Left ventricle myocardium superior (tissue), 1 donor: ENCODE measurements at regions not wholly inside any gene's neighbourhood (a gene's known extent, or its start where the extent isn't known, plus 50 kb on each side); places are given as distances from the start of the nearest gene placed in this dataset.
A peak's percentile ranks its signal among the peaks of the same experiment; 100 is the strongest.
"Not testable (repeated sequence)": the region's sequence is repeated elsewhere in the genome, so short reads cannot be mapped to it uniquely, and the experiment has no call there.

ENCODE experiments used
- ATAC-seq: fragments of 200-7000 bp; cut with Tn5 transposase; one replicate; pipeline ENCODE4 v1.9.1; 2020; ENCODE audit warnings: mild to moderate bottlenecking, moderate library complexity
- DNase-seq: peaks from one replicate; pipeline ENCODE4 v3.0.0-alpha.2; 2020
- intact Hi-C: fragments of 100-400 bp; cut with micrococcal nuclease; formaldehyde crosslinking; loops from one replicate; pipeline ENCODE4 v1.11.0; 2022
- donor health status: DM: no; HTN: yes; CAD: no; lungs with severe emphysema.

DNA sequence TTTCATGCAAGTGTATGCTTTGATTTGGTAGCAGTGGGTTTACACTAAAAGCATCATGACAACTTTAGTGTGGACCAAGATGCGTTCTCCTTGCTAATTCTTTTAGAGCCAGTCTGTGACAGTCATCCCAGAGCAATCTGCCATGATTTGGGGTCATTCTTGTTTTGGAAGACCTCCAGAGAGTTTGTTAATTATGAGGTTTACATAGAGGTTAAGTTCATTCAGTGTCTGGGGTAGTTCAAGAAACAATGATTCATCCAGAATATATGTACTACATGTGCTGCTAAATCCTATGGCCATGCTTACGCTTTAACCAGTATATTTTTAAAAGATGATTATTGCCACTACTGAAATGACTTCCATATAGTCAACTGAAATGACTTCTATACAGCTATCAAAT lies 328.5 kb upstream of the AGA start:
- ATAC-seq (no peak), DNase-seq (no peak)
- intact Hi-C loops, result no loop called here

DNA sequence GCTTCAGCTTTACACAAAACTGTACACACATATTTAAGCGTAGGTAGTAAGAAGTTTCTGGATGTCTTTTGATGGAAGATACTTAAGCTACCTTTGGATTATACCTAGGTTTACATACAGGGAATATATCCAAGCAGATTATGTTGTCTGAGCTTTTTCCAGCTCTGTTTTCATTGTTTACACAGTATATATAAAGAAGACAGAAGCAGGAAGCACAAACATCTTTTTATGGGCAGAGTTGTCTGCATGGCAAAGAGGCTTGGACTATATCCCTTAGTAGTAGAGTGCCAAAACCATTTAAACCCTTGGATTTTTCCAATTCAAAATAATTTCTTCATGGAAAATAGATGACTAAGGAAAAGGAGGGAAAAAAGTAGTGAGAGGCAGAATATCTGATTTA lies 329.4 kb upstream of the AGA start:
- DNase-seq (no peak), ATAC-seq (no peak)
- intact Hi-C loops, result no loop called here

DNA sequence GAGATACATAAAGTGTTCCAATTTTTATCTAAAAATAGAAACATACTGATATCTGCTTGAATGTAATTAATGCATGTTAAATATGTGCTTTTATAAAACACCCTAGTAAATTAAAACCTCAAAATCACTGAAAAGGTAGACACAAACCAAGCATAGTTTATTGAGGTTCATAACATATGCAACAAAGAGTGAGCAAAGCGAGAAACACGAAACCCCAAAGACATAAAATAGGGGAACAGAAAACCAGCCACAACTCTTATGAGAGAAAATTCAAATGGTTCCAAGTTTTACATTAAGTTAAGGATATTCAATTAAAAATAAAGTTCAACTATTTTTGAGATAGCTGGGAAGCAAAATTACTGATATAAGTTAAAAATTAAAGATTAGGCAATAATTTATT lies 336.4 kb upstream of the AGA start:
- DNase-seq (no peak), ATAC-seq (no peak)
- intact Hi-C loops, result no loop called here

DNA sequence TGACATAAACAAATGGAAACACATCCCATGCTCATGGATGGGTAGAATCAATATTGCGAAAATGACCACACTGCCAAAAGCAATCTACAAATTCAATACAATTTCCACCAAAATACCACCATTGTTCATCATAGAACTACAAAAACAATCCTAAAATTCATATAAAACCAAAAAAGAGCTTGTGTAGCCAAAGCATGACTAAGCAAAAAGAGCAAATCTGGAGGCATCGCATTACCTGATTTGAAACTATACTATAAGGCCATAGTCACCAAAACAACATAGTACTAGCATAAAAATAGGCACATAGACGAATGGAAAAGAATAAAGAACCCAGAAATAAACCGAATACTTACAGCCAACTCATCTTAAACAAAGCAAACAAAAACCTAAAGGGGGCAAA lies 342.8 kb upstream of the AGA start:
- intact Hi-C loops, result no loop called here
- DNase-seq (no peak), ATAC-seq (no peak)

DNA sequence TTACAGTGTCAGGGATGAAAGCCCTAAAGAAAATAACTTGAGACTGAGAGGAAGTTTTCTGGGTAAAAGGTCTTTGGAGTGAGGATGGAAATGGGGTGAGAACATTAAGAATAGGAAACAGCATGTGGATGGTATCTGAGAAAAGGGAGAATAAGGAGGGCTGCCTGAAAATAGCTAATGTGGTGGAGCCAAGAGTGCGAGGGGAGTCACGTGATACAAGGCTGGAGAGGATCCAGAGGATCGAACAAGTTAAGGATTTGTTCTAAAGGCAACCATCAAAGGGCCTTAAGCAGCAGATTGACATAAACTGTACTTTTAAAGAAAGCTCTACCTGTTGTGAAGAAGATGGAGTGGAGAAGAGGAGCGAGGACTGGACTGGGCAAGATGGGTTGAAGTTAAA lies 347.4 kb upstream of the AGA start:
- intact Hi-C loops, result no loop called here
- DNase-seq, result no peak
- no peak for ATAC-seq

DNA sequence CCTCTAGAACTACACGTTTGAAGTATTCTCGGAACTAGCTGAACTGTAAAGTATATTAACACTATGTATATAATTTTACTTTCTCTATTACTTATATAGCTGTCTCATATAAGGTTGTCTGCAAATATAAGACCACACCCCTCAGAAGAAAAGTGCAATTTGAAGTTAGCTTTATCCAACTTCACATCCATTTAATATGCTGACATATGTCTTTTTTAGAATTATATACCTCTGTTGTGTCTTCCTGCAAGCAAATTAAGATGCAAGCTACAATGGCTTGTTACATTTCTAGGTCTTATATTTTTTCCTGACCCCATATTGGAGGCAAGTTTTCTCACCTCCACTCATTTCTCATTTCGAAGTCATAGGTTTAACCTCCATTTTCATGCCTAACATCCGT lies 349.0 kb upstream of the AGA start:
- intact Hi-C loops, result no loop called here
- ATAC-seq (no peak), DNase-seq (no peak)

DNA sequence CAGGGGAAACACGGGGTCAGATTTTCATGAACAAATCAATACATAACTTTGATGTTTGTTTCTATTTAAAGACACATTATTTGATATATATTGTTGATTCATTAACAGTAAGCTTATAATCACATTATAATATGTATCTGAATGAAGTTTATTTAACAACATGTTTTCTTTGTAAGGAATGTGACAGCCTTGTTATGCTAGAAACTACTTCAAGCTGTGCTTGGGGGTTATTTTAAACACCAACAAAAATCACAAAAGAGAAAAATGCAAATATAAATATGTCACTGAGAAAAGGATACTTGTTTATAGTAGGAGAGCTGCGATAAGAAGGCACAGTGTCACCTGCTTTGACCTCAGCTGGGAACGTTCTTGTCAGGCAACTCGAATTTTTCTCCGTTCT lies 354.6 kb upstream of the AGA start:
- no peak for ATAC-seq
- no peak for DNase-seq
- intact Hi-C loops, result no loop called here

DNA sequence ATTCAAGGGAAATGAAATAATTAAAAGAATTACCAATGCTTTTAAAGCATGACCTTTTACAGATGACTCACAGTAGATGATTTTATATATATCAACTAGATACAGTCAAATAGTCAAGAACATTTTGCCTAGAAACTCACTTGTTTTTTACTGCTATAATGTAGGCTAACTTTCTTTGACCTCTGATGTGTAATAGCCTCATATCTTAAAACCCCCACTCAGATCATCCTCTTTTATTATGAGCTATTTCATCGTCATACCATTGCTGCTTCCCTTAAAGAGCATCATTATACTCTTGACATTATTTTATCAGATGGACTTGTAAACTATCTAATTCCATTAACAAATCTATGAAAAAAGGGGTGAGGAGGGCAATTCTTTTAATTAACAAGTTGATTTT lies 355.9 kb upstream of the AGA start:
- intact Hi-C loops, result no loop called here
- no peak for DNase-seq
- ATAC-seq, result no peak

DNA sequence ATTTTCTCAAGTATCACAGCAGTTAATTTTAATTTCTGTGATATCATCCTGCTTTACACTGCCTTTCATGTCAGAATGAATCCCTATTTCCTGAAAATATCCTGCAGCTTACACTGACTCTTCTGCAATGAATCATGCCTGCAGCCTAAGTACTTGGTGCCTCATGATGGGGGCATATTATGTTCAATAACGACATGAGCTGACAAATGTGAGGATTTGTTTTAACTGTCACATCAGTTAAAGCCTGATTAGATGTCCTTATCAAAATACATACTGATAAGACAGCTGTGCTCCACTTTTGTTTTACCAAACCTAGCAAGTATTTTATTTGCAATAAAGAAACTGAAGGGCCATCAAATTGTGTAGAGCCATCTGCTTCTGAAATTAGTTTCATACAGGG lies 359.9 kb upstream of the AGA start:
- ATAC-seq, result no peak
- no peak for DNase-seq
- intact Hi-C loops, result no loop called here

DNA sequence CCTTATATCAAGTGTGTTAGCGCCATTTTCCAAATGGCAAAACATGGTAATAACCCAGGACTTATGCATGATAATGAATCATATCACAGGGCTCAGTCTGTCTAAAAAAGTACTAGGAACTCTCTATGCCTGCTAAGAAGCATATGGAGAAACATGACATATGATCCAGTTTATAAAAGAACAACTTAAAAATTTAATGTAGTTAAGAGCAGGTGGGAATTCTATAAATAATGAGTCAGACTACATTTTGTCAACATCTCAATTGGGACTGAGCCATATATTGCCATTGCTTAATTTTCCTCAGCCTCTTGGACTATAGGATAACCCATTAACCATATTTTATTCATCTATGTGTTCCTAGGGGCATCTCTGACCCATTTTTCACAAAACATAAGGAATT lies 360.4 kb upstream of the AGA start:
- DNase-seq (no peak), ATAC-seq (no peak)
- intact Hi-C loops, result no loop called here

DNA sequence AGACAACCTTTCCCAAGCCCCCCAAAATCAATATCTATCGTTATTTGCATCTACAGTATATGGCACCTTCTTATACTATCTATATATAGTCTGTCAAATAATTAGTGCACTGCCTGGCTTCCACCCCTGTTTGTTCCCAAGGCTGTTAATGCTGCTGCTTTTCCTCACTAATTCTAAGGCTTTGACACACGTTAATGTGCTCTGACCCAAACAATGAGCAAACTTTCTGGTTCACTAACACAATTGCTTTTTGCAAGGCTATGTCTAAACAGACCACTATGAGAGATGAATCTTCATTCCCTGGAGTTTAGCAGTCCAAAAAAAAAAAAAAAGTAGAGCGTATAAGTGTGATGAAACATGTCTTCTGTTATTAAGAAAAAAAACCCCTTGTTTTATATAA lies 360.9 kb upstream of the AGA start:
- no peak for ATAC-seq
- intact Hi-C loops, result no loop called here
- no peak for DNase-seq

DNA sequence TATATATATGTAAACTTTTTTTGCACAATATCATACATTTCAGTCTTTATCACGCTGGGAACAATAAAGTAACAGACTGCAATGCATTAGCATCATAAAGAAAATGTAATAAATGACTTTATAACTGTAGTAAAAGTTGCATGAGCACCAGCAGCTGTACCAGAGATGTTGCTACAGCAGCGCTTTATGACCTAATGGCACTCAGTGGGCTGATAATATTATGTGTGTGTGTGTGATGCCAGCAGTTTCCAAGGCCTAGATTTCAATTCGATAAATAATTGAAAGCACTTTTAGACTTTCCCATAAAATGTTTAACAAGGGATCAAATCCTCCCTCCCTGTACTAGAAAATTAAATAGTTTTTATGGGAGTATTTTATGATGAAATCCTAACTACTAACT lies 367.6 kb upstream of the AGA start:
- DNase-seq (no peak), ATAC-seq (no peak)
- intact Hi-C loops, result no loop called here

DNA sequence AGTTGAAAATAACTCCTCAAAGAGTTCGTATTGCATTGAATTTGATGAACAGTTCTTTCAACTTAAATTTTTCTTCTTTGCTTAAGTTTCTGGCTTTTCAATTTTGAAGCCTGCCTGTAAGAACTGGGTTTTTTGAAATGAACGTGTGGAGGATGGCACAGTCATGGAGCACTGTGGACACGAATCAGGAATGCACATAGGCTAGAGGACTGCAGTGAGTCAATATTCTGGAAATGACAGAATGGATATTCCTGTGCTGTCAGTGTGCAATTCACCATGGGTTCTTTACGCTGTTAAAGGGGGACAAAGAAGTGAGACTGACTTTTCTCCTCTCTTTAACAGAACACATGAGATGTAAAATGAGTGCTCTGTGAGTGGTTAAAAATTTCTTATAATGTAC lies 368.0 kb upstream of the AGA start:
- intact Hi-C loops, result no loop called here
- DNase-seq, result no peak

DNA sequence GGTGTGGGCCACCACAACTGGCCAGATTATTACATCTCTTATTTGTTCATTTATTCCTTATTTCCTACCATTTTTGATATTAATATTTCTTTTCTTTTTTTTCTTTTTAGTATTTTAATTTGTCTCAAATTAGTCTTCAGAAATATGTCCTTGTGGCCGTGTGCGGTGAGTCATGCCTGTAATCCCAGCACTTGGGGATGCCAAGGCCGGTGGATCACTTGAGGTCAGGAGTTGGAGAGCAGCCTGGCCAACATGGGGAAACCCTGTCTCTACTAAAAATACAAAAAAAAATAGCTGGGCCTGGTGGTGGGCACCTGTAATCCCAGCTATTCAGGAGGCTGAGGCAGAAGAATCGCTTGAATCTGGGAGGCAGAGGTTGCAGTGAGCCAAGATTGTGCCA lies 376.2 kb upstream of the AGA start:
- intact Hi-C loops, DNase-seq, ATAC-seq: not testable (repeated sequence)

More for the DNA sequence above, 368.0 kb upstream of the AGA start:
- ATAC-seq, result no peak

DNA sequence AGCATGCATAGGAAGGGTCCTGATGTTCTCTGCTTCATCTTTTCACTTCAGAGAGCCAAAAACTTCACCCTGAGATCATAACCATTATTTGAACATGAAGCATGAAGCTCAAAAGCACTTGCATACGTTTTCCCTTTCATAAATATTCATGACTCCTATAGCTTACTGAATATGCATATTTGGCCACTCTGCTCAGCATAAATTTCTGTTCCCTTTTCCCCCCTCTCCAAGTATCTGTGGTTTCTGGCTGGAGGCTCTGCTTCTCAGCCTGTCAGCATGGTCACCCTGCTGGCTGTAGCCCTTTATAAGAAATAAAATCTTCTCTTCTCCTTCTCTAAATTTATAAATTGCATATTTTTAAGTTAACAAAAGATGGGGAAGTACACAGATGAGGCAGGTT lies 384.7 kb upstream of the AGA start:
- intact Hi-C loops, result no loop called here
- DNase-seq, result no peak
- no peak for ATAC-seq

DNA sequence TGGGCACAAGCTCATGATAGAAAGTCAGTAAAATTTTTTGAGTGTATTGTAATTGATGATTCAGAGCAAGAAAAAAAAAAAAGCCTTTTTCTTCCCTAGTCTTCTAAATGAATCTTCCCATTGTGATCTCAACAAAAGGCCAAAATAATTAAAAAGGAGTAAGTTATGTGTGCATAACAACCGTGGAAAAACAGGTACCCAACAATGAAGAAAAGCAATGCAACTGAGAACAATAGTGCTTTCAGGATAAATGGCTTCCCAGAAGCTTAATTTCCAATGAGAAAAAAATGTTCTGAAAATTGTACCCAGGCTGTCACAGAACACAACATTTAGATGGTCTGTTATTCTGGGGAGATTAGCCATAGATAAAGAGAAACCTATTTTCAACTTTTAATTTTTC lies 399.0 kb upstream of the AGA start:
- no peak for ATAC-seq
- no peak for DNase-seq
- intact Hi-C loops, result no loop called here

DNA sequence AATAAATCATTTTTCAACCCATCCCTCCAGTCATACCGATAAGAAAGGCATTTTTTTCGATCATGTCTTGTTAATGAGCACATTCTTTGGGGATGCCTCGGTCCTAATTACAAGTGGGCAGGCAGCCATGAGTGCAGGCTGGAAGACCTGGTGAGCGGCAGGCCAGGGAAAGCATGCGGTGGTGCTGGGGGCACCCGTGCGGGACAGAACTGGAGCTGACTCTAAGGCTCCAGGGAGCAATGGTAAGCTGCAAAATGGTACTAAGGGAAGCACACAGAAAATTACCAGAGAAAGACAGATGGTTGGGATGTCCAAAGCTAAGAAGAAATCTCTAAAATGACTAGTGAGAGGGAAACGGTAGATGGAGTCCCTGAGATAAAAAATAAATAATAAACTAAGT lies 411.0 kb upstream of the AGA start:
- DNase-seq (no peak), ATAC-seq (no peak)
- intact Hi-C loops, result no loop called here

DNA sequence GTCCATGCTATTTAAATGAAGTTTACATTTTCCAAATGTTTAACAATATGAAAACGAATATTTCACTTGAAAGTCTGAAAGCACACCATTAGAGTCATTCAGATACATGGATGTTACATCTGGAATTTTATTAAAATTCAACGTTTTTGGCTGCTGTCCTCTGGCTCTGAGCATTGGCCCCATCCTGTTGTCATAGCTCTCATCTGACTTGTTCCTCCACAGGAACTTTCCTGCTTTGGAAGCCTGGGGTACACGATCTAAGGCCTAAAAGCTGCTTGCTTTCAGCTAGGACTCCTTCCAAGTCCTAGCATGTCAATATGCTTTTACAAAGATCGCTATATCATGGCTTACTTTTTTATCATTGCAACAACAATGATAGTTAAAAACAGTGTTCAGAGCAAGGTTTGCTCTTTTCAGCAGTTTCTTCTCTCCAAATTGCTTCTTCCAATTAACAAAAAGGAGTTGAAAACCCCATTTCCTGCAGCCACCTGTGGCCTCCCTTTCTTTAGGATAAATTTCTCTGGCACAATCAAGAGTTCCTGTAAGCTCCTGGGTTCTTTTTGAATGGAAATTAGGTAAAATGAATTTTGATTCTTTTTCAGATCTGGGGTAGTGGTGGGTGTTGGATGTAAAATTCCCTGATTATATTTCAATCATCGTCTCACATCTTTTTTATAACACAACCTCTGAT lies 413.4 kb upstream of the AGA start:
- intact Hi-C loops, result no loop called here
- DNase-seq (no peak), ATAC-seq (no peak)

DNA sequence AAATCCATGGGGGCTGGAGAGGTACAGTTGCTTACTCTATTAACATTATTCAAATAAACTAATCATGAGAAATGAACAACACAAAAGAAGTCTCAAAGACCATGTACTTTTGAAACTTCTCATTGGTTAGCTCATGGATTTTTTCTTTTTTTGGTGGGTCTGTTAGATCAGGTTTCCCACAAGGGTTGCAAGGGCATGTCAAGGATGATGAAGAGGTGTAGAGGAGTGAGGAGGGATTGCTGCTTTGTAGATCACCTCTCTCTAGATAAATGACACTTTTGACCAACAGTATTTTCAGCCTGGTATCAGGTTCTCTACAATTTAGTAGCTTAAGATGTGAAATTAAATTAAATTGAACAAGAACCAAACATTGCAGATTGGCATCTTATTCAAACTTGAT lies 417.9 kb upstream of the AGA start:
- intact Hi-C loops, result no loop called here
- no peak for ATAC-seq
- no peak for DNase-seq

DNA sequence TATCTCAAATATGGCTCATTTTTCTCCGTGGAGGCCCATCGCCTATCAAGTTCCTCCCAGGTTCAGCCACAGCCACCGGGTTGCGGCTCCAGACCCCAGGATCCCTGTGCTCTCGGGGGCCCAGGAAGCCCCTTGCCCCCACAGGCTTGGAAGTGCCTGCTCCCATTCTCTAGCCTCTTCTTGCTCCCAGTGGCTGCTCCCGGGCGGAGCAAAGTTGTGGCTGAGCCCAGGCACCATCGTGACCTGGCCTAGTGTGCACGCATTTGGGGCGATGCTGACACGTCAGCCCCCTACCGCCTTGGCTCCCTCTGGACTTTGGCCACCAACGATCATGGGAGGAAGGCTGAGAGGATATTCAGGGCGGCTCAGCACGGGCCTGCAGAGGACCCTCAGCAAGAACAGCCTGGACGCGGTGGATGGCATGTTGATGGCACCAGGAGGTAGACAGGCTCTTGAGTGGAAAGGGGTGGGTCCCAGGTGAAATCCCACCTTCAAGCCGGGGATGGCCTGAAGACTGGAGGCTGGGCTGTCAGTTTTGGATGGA lies 419.4 kb upstream of the AGA start:
- ATAC-seq, result no peak
- intact Hi-C loops, result no loop called here

DNA sequence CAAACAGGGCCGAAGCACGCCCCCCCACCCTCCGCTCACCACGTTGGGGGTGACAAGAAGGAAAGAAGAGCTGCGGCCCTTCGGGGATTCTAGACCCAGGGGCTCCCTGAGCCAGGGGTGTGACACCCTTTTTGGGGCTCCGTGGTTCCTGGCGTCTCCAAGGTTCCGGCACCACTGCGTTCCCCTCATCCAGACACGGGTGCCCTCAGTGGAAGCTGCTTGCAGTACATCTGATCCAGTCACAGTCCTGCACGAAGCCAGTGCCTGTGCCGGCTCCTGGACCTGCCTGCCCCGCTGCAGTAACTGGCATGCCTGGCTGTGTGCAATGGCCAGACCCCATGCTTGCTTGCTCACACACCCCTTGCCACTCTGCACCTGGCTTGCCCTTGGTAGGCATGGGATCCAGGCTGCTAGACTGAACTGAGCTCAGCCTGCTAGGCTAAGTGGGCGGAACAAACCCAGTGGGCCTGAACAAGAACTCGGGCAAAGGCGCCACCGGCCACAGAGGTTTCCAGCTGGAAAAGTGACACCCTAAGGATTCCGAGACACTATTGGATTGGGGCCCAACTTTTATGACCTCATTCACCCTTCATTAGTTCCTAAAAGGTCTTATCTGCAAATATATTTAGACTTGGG lies 420.4 kb upstream of the AGA start:
- peak; percentile 77 for ATAC-seq
- DNase-seq, result peak; percentile 33
- intact Hi-C loops, result no loop called here

More for the DNA sequence above, 419.4 kb upstream of the AGA start:
- DNase-seq, result no peak
